CD14-positive monocyte (primary cell): ENCODE measurements at regions not wholly inside any gene's neighbourhood (a gene's known extent, or its start where the extent isn't known, plus 50 kb on each side); places are given as distances from the start of the nearest gene placed in this dataset.
A peak's percentile ranks its signal among the peaks of the same experiment; 100 is the strongest.

Experiments
- DNase-seq, 3 donors: peaks; one replicate each; pipeline ENCODE4 v3.0.0-alpha.2; 2011 to 2022
- H2AFZ ChIP-seq: 2 replicates; pipeline ENCODE4 v1.6.0; 2012; ENCODE audit warnings: mild to moderate bottlenecking, low read depth, low read length, inconsistent platforms; ENCODE audit not compliant: insufficient read depth, poor library complexity, severe bottlenecking
- H3K27ac ChIP-seq, 2 donors: 1 replicate in 1 of 2; 2 replicates in 1 of 2; pipeline ENCODE4 v1.5.1; 2012 to 2013; ENCODE audit warnings: low read length in 2 of 2, control low read depth in 1 of 2, inconsistent platforms in 1 of 2, low read depth in 1 of 2, mild to moderate bottlenecking in 1 of 2
- H3K27me3 ChIP-seq, 2 donors: one replicate each; pipeline versions ENCODE4 v1.6.0 to v1.6.1; 2011 to 2013; ENCODE audit warnings: low read length in 2 of 2; ENCODE audit not compliant: control insufficient read depth in 2 of 2, insufficient read depth in 2 of 2
- H3K36me3 ChIP-seq, 2 donors: replicated peaks in 1 of 2; 1 replicate in 1 of 2; 2 replicates in 1 of 2; pipeline versions ENCODE4 v1.5.1 to v1.6.1; 2012 to 2013; ENCODE audit warnings: low read length in 2 of 2, control low read depth in 1 of 2, inconsistent platforms in 1 of 2, mild to moderate bottlenecking in 1 of 2; ENCODE audit not compliant: insufficient read depth in 2 of 2, control insufficient read depth in 1 of 2
- H3K4me1 ChIP-seq, 2 donors: 1 replicate in 1 of 2; 2 replicates in 1 of 2; pipeline versions ENCODE4 v1.5.1 to v1.6.1; 2012 to 2013; ENCODE audit warnings: low read length in 2 of 2, control low read depth in 1 of 2, inconsistent platforms in 1 of 2, mild to moderate bottlenecking in 1 of 2, moderate library complexity in 1 of 2; ENCODE audit not compliant: insufficient read depth in 2 of 2, control insufficient read depth in 1 of 2
- H3K4me2 ChIP-seq: replicated peaks from 2 replicates; pipeline ENCODE3; 2012; ENCODE audit warnings: low read length, moderate library complexity, mild to moderate bottlenecking; ENCODE audit not compliant: poor library complexity, severe bottlenecking; ENCODE audit errors: extremely low read depth
- H3K4me3 ChIP-seq, 3 experiments: fragments of 200-600 bp in 1 of 3; sonication (generic) in 1 of 3; replicated peaks in 1 of 3; 1 replicate in 2 of 3; 2 replicates in 1 of 3; pipeline ENCODE4 v1.5.1; 2011 to 2013; ENCODE audit warnings: low read length in 3 of 3, mild to moderate bottlenecking in 3 of 3, control low read depth in 2 of 3, low read depth in 2 of 3, inconsistent platforms in 1 of 3, moderate library complexity in 1 of 3
- H3K79me2 ChIP-seq: 2 replicates; pipeline ENCODE4 v1.6.0; 2012; ENCODE audit warnings: mild to moderate bottlenecking, control low read depth, inconsistent platforms, low read length, moderate library complexity; ENCODE audit not compliant: insufficient read depth
- H3K9ac ChIP-seq: 2 replicates; pipeline ENCODE4 v1.6.0; 2017; ENCODE audit warnings: low read length, mild to moderate bottlenecking; ENCODE audit not compliant: insufficient read depth, poor library complexity, severe bottlenecking
- H3K9me3 ChIP-seq, 2 donors: replicated peaks in 1 of 2; 1 replicate in 1 of 2; 2 replicates in 1 of 2; pipeline versions ENCODE4 v1.5.1 to v1.6.1; 2012 to 2013; ENCODE audit warnings: low read length in 2 of 2, control low read depth in 1 of 2; ENCODE audit not compliant: control insufficient read depth in 1 of 2, insufficient read depth in 1 of 2
- H4K20me1 ChIP-seq: 2 replicates; pipeline ENCODE4 v1.6.0; 2012; ENCODE audit warnings: mild to moderate bottlenecking, low read length, control low read depth, moderate library complexity; ENCODE audit not compliant: insufficient read depth
- H3K27ac Mint-ChIP-seq, 7 donors: one replicate each; pipeline ENCODE4 v1.8.0; 2020; ENCODE audit warnings: mild to moderate bottlenecking in 7 of 7, mixed read lengths in 7 of 7, moderate library complexity in 6 of 7, inconsistent platforms in 2 of 7
- H3K27me3 Mint-ChIP-seq, 3 donors: one replicate each; pipeline ENCODE4 v1.8.0; 2021 to 2022; ENCODE audit warnings: low read depth in 3 of 3, mild to moderate bottlenecking in 3 of 3, mixed read lengths in 3 of 3, moderate library complexity in 3 of 3, inconsistent platforms in 1 of 3
- H3K36me3 Mint-ChIP-seq, 2 donors: one replicate each; pipeline ENCODE4 v1.8.0; 2020; ENCODE audit warnings: mixed read lengths in 2 of 2, inconsistent platforms in 1 of 2, mild to moderate bottlenecking in 1 of 2
- H3K4me1 Mint-ChIP-seq: one replicate; pipeline ENCODE4 v1.8.0; 2020; ENCODE audit warnings: mild to moderate bottlenecking, mixed read lengths
- H3K4me3 Mint-ChIP-seq, 2 donors: one replicate each; pipeline ENCODE4 v1.8.0; 2020; ENCODE audit warnings: mild to moderate bottlenecking in 2 of 2, mixed read lengths in 2 of 2, moderate library complexity in 1 of 2
- H3K9me3 Mint-ChIP-seq, 7 donors: one replicate each; pipeline ENCODE4 v1.8.0; 2020 to 2022; ENCODE audit warnings: mixed read lengths in 7 of 7, mild to moderate bottlenecking in 6 of 7, moderate library complexity in 6 of 7, inconsistent platforms in 2 of 7
- WGBS: methylation state at CpG from one replicate; pipeline ENCODE4 v1.1.5; 2013; ENCODE audit warnings: missing lambda C conversion rate; ENCODE audit not compliant: insufficient coverage; 5-methylcytosine and 5-hydroxymethylcytosine counted together
- intact Hi-C, 2 donors: fragments of 100-400 bp; cut with micrococcal nuclease; formaldehyde crosslinking; loops; one replicate each; pipeline versions ENCODE4 v1.15.0 to v1.15.1; 2023
- TF ChIP-seq, protein P1 (sequence below): fragments of 200-600 bp; IDR thresholded peaks from one replicate; pipeline ENCODE4 v1.8.0; 2022; ENCODE audit warnings: antibody characterized with exemption, mild to moderate bottlenecking

- no peaks in the 10 kb centered on the region for H3K27me3 ChIP-seq
- no peak overlapping the region for H3K4me2 ChIP-seq
- intact Hi-C loops = loop anchor here in 1 of 2 donors (2.0 kb wide), 1 partner anchor 39 kb away; no protein-coding TSS in a partner anchor
- H2AFZ ChIP-seq = no peak overlapping the region
- H3K9me3 ChIP-seq = no peaks in the 10 kb centered on the region
- TF ChIP-seq, protein P1, sequence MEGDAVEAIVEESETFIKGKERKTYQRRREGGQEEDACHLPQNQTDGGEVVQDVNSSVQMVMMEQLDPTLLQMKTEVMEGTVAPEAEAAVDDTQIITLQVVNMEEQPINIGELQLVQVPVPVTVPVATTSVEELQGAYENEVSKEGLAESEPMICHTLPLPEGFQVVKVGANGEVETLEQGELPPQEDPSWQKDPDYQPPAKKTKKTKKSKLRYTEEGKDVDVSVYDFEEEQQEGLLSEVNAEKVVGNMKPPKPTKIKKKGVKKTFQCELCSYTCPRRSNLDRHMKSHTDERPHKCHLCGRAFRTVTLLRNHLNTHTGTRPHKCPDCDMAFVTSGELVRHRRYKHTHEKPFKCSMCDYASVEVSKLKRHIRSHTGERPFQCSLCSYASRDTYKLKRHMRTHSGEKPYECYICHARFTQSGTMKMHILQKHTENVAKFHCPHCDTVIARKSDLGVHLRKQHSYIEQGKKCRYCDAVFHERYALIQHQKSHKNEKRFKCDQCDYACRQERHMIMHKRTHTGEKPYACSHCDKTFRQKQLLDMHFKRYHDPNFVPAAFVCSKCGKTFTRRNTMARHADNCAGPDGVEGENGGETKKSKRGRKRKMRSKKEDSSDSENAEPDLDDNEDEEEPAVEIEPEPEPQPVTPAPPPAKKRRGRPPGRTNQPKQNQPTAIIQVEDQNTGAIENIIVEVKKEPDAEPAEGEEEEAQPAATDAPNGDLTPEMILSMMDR = no peak
- H3K36me3 Mint-ChIP-seq = peaks cover 40 to 47% of the 10 kb centered on the region in 2 donors
- peak; percentile 49 to 88 (median 81) for DNase-seq
- peak overlapping the region; percentile 94 to 99 (median 99) for H3K27ac Mint-ChIP-seq
- peaks cover 0 to 3% (median 0%) of the 10 kb centered on the region in 3 donors for H3K27me3 Mint-ChIP-seq
- H3K4me1 ChIP-seq = peaks cover 37 to 54% of the 10 kb centered on the region in 2 donors
- H3K36me3 ChIP-seq = peaks cover 11 to 47% of the 10 kb centered on the region in 2 donors
- no peak overlapping the region for H3K4me3 ChIP-seq
- peaks cover 4% of the 10 kb centered on the region for H3K79me2 ChIP-seq
- peaks cover 50% of the 10 kb centered on the region for H3K4me1 Mint-ChIP-seq
- H3K4me3 Mint-ChIP-seq = no peak overlapping the region
- peak overlapping the region; percentile 83 to 95 for H3K27ac ChIP-seq
- peaks cover 0 to 5% (median 0%) of the 10 kb centered on the region in 7 donors for H3K9me3 Mint-ChIP-seq
- no CpG with 5 or more reads among the region's 2 CpGs for WGBS
- H4K20me1 ChIP-seq = no peaks in the 10 kb centered on the region
- peak overlapping the region; percentile 53 for H3K9ac ChIP-seq
These were observed 81.3 kb upstream of the FRY start for GRCh38 chr13:31950111-31950815.

GRCh38 chr13:31951215-31951678 lies 80.3 kb upstream of the FRY start:
- Histone ChIP-seq H4K20me1 (no peaks in the 10 kb centered on the region), H3K4me2 (no peak overlapping the region), H3K27me3 (no peaks in the 10 kb centered on the region), H3K4me1 (peaks cover 41 to 56% of the 10 kb centered on the region in 2 donors), H3K4me3 (no peak overlapping the region), H2AFZ (no peak overlapping the region), H3K36me3 (peaks cover 11 to 43% of the 10 kb centered on the region in 2 donors), H3K9ac (peak overlapping the region; percentile 53), H3K79me2 (peaks cover 4% of the 10 kb centered on the region), H3K27ac (peak overlapping the region; percentile 83 to 95), H3K9me3 (no peaks in the 10 kb centered on the region)
- Mint-ChIP-seq H3K27me3 (peaks cover 0 to 3% (median 0%) of the 10 kb centered on the region in 3 donors), H3K36me3 (peaks cover 36 to 41% of the 10 kb centered on the region in 2 donors), H3K9me3 (peaks cover 0 to 5% (median 0%) of the 10 kb centered on the region in 7 donors), H3K27ac (peak overlapping the region; percentile 96 to 99 (median 99)), H3K4me3 (peak overlapping the region; percentile 10 to 26), H3K4me1 (peaks cover 53% of the 10 kb centered on the region)
- 0% methylated on average over 2 of the region's 3 CpGs for WGBS
- TF ChIP-seq, protein P1 = no peak
- intact Hi-C loops = loop anchor here in 1 of 2 donors (2.0 kb wide), 1 partner anchor 40 kb away; no protein-coding TSS in a partner anchor
- peak; percentile 99 to 100 (median 100) for DNase-seq
